ENCODE measurements at regions not wholly inside any gene's neighbourhood (a gene's known extent, or its start where the extent isn't known, plus 50 kb on each side); places are given as distances from the start of the nearest gene placed in this dataset.

DNA sequence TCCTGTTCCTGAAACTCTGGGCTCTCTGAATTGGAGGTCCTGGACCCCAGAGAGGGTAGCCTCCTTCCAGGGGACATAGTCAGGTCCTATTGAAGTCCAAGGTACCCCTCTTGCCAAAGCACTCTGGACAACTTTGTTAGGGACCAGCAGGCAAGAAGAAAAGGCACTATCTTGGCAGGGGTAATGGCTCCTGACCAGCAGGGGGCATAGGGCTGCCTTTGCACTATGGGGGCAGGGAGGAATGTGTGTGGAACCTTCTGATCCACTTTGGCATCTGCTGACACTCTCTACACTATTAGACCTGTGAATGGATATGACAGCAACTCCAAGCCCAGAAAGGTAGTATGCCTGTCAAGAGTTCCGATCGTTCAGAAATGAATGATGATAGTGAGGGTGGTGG is 179.0 kb upstream of the CD180 start:
- DNase-seq (ENCODE audit: low read depth): no peak
- H3K4me3 ChIP-seq (ENCODE audit: low read depth, low read length): no peak overlapping the region
- TF ChIP-seq CTCF (IDR thresholded peaks at IDR 0.05; ENCODE audit: insufficient read depth, low read length): no peak

- no peak for TF ChIP-seq CTCF (IDR thresholded peaks at IDR 0.05; ENCODE audit: insufficient read depth, low read length)
- DNase-seq (ENCODE audit: low read depth): no peak
- H3K4me3 ChIP-seq (ENCODE audit: low read depth, low read length): no peak overlapping the region
Measured at GRCh38 chr5:67374378-67374777, 177.8 kb upstream of the CD180 start.

- H3K4me3 ChIP-seq (ENCODE audit: low read depth, low read length): no peak overlapping the region
- DNase-seq (ENCODE audit: low read depth): no peak
- TF ChIP-seq CTCF (IDR thresholded peaks at IDR 0.05; ENCODE audit: insufficient read depth, low read length): no peak
Measured at GRCh38 chr5:67373518-67373917, 176.9 kb upstream of the CD180 start.

GRCh38 chr5:67372887-67373286 is 176.3 kb upstream of the CD180 start:
- no peak for TF ChIP-seq CTCF (IDR thresholded peaks at IDR 0.05; ENCODE audit: insufficient read depth, low read length)
- no peak overlapping the region for H3K4me3 ChIP-seq (ENCODE audit: low read depth, low read length)
- DNase-seq (ENCODE audit: low read depth): no peak

DNA sequence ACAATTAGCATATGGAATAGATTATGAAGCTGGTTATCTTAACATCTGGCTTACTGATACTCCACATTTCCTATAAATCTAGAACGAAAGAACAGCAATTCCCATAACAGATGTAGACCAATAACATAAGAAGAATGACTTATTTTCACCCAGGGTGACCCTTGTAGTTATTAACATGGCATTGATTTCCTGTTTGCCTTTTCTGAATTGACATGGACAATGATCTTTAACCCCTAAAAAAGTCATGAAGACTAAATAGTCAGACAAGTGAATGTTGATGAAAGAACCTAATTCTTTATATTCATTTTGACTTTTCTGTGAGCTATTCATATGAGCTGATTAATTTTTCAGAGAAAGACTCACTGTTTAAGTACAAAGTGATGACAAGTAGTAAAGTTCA is 175.3 kb upstream of the CD180 start:
- no peak overlapping the region for H3K4me3 ChIP-seq (ENCODE audit: low read depth, low read length)
- no peak for TF ChIP-seq CTCF (IDR thresholded peaks at IDR 0.05; ENCODE audit: insufficient read depth, low read length)
- no peak for DNase-seq (ENCODE audit: low read depth)

- no peak for DNase-seq (ENCODE audit: low read depth)
- no peak overlapping the region for H3K4me3 ChIP-seq (ENCODE audit: low read depth, low read length)
- TF ChIP-seq CTCF (IDR thresholded peaks at IDR 0.05; ENCODE audit: insufficient read depth, low read length): no peak
Measured at GRCh38 chr5:67366691-67367395, 170.2 kb upstream of the CD180 start.

- no peak for DNase-seq (ENCODE audit: low read depth)
- TF ChIP-seq CTCF (IDR thresholded peaks at IDR 0.05; ENCODE audit: insufficient read depth, low read length): no peak
Measured at GRCh38 chr5:67366276-67366675, 169.7 kb upstream of the CD180 start.

More at GRCh38 chr5:67366276-67366675, 169.7 kb upstream of the CD180 start:
- H3K4me3 ChIP-seq (ENCODE audit: low read depth, low read length): no peak overlapping the region

Data from fibroblast of the aortic adventitia (primary cell).